ENCODE measurements at regions not wholly inside any gene's neighbourhood (a gene's known extent, or its start where the extent isn't known, plus 50 kb on each side); places are given as distances from the start of the nearest gene placed in this dataset.

GRCh38 chr2:84300696-84301029 lies 158.4 kb downstream of the SUCLG1 start:
- TF ChIP-seq EZH2 (IDR thresholded peaks at IDR 0.05; ENCODE audit: borderline replicate concordance, low read depth, low read length, poor library complexity, severe bottlenecking) (no peak), CTCF (conservative IDR thresholded peaks at IDR 0.05; ENCODE audit: low read depth, low read length) (no peak)

Data from A673 (cell line).